ENCODE measurements at regions not wholly inside any gene's neighbourhood (a gene's known extent, or its start where the extent isn't known, plus 50 kb on each side); places are given as distances from the start of the nearest gene placed in this dataset.

- no peak for TF ChIP-seq CTCF (IDR thresholded peaks at IDR 0.05; ENCODE audit: borderline replicate concordance, control extremely low read depth, extremely low read depth, insufficient read depth, missing control alignments)
- DNase-seq (ENCODE audit: low spot score), result no peak
- in situ Hi-C loops (cut with MboI; ENCODE audit: low sequenced_read_pairs, unreplicated experiment), result no loop called here
These were observed 325.8 kb downstream of the ALG10 start for GRCh38 chr12:34348064-34348463.

GRCh38 chr12:34348836-34349672 lies 326.8 kb downstream of the ALG10 start:
- no peak for TF ChIP-seq CTCF (IDR thresholded peaks at IDR 0.05; ENCODE audit: borderline replicate concordance, control extremely low read depth, extremely low read depth, insufficient read depth, missing control alignments)
- in situ Hi-C loops (cut with MboI; ENCODE audit: low sequenced_read_pairs, unreplicated experiment), result no loop called here
- no peak for DNase-seq (ENCODE audit: low spot score)

- TF ChIP-seq CTCF (IDR thresholded peaks at IDR 0.05; ENCODE audit: borderline replicate concordance, control extremely low read depth, extremely low read depth, insufficient read depth, missing control alignments), result no peak
- DNase-seq (ENCODE audit: low spot score), result no peak
- in situ Hi-C loops (cut with MboI; ENCODE audit: low sequenced_read_pairs, unreplicated experiment), result no loop called here
These were observed 327.3 kb downstream of the ALG10 start for GRCh38 chr12:34349673-34349961.

- in situ Hi-C loops (cut with MboI; ENCODE audit: low sequenced_read_pairs, unreplicated experiment), result no loop called here
- no peak for TF ChIP-seq CTCF (IDR thresholded peaks at IDR 0.05; ENCODE audit: borderline replicate concordance, control extremely low read depth, extremely low read depth, insufficient read depth, missing control alignments)
- DNase-seq (ENCODE audit: low spot score), result no peak
These were observed 328.1 kb downstream of the ALG10 start for GRCh38 chr12:34350092-34351041.

GRCh38 chr12:34352098-34352497 lies 329.8 kb downstream of the ALG10 start:
- no peak for TF ChIP-seq CTCF (IDR thresholded peaks at IDR 0.05; ENCODE audit: borderline replicate concordance, control extremely low read depth, extremely low read depth, insufficient read depth, missing control alignments)
- no peak for DNase-seq (ENCODE audit: low spot score)
- in situ Hi-C loops (cut with MboI; ENCODE audit: low sequenced_read_pairs, unreplicated experiment), result no loop called here

GRCh38 chr12:34354239-34355200 lies 332.2 kb downstream of the ALG10 start:
- in situ Hi-C loops (cut with MboI; ENCODE audit: low sequenced_read_pairs, unreplicated experiment), result no loop called here
- no peak for DNase-seq (ENCODE audit: low spot score)
- no peak for TF ChIP-seq CTCF (IDR thresholded peaks at IDR 0.05; ENCODE audit: borderline replicate concordance, control extremely low read depth, extremely low read depth, insufficient read depth, missing control alignments)
